ENCODE measurements at regions not wholly inside any gene's neighbourhood (a gene's known extent, or its start where the extent isn't known, plus 50 kb on each side); places are given as distances from the start of the nearest gene placed in this dataset.

GRCh38 chr2:57278451-57278850 lies 768.2 kb upstream of the VRK2 start:
- TF ChIP-seq, protein P1, sequence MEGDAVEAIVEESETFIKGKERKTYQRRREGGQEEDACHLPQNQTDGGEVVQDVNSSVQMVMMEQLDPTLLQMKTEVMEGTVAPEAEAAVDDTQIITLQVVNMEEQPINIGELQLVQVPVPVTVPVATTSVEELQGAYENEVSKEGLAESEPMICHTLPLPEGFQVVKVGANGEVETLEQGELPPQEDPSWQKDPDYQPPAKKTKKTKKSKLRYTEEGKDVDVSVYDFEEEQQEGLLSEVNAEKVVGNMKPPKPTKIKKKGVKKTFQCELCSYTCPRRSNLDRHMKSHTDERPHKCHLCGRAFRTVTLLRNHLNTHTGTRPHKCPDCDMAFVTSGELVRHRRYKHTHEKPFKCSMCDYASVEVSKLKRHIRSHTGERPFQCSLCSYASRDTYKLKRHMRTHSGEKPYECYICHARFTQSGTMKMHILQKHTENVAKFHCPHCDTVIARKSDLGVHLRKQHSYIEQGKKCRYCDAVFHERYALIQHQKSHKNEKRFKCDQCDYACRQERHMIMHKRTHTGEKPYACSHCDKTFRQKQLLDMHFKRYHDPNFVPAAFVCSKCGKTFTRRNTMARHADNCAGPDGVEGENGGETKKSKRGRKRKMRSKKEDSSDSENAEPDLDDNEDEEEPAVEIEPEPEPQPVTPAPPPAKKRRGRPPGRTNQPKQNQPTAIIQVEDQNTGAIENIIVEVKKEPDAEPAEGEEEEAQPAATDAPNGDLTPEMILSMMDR (conservative IDR thresholded peaks at IDR 0.05), result no peak
- TF ChIP-seq EZH2 (IDR thresholded peaks at IDR 0.05; ENCODE audit: low read depth), result no peak

Data from PC-9 (cell line).